ENCODE measurements at regions not wholly inside any gene's neighbourhood (a gene's known extent, or its start where the extent isn't known, plus 50 kb on each side); places are given as distances from the start of the nearest gene placed in this dataset.
"Not testable (repeated sequence)": the region's sequence is repeated elsewhere in the genome, so short reads cannot be mapped to it uniquely, and the experiment has no call there.

- not testable (repeated sequence) for TF ChIP-seq CTCF, POLR2A (IDR thresholded peaks at IDR 0.05)
Measured at GRCh38 chr12:31183107-31183506, 109.4 kb downstream of the DDX11 start.
